GM21367 (cell line): ENCODE measurements at regions not wholly inside any gene's neighbourhood (a gene's known extent, or its start where the extent isn't known, plus 50 kb on each side); places are given as distances from the start of the nearest gene placed in this dataset.

Source experiments
- ATAC-seq: cut with Tn5 transposase; IDR thresholded peaks from one replicate; pipeline ENCODE4 v1.9.1; 2021; ENCODE audit not compliant: unreplicated experiment

DNA sequence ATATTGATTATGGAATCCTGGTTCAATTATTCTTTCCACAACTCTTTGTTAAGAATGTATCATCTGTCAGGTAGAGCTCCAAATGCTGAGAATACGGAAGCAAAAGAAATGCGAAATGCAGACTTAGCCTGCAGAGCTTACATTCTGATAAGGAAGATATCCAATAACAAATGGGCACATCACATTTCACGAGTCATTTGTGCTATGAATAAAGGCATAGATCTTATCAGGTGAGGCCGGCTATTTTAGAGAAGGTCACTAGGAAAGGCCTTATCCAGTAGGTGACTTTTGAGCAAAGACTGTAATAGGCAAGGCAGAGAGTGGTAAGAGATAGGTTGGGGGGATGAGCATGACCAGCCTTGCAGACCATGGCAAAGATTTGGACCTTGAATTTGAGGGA, 174.3 kb upstream of the SERPINE2 start:
- no peak for ATAC-seq

DNA sequence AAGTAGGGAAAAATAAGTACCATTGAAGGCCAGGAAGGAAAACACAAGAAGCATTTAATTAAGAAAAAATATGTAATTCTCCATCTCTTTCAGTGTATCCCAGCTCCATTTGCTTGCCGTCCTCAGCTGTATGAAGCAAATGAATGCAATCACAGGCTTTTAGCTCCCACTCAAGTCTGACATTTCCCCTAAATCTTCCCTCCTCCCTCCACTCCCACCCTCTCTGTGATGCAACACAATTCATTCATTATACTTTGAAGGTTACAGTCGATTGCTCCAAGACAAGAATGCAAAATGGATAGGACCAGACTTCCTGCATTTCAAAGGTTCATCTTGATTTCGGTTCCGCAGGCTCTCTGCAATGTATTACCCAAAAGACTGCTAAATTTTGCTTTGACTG, 172.7 kb upstream of the SERPINE2 start:
- ATAC-seq: no peak

DNA sequence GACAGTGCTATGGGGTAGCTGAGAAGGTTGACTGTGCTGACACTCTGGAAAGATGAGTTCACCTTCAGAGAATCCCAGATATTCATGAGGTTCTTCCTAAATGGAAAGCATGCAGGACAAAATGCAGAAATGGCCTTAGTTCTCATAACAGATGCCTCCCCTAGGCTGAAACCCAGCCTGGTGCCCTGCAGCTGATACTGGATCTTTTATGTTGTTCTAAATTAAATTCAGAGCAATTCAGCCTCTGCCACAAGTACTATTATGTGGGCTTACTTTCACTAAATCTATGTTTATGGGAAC, 172.0 kb upstream of the SERPINE2 start:
- no peak for ATAC-seq

DNA sequence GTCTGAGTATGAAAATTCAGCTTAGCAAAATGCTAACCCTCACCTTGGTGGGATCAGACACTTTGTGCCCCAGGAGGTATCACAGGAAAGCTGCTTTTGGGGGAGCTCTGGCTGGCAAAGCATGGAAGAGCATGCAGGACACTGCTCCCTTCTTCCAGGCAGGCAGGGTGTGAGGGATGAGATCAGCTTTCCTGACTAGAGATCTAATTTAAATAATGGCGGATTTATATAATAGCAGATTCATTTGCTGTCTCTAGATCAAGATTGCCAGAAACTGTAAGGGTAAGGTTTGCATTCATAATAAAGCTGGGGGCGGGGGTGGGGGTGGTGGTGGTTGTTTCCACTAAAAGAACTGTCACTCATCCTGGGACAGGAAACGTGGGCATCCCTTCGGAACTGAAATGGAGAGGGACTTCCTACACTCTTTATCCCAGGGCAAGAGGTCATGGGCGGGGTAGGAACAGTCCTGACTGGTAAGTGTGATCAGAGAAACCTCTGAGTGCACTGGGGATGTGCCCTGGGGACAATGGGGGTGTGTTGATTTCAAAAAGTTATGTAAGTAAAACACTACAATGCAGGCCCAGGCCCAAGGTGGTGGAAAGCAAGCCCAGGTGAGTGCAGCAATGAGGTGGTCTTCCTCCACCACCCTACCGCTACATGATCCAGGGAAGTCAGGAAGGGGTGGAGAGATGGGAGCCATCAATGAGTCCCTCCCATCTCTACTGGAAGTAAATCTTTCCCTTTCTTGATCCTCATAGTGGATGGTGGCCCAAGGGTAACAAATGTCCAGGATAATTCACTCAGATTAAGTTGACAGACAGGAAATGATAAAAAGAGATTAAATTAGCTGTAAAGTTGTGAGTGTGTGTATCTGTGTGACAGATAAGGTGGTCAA, 171.4 kb upstream of the SERPINE2 start:
- no peak for ATAC-seq

DNA sequence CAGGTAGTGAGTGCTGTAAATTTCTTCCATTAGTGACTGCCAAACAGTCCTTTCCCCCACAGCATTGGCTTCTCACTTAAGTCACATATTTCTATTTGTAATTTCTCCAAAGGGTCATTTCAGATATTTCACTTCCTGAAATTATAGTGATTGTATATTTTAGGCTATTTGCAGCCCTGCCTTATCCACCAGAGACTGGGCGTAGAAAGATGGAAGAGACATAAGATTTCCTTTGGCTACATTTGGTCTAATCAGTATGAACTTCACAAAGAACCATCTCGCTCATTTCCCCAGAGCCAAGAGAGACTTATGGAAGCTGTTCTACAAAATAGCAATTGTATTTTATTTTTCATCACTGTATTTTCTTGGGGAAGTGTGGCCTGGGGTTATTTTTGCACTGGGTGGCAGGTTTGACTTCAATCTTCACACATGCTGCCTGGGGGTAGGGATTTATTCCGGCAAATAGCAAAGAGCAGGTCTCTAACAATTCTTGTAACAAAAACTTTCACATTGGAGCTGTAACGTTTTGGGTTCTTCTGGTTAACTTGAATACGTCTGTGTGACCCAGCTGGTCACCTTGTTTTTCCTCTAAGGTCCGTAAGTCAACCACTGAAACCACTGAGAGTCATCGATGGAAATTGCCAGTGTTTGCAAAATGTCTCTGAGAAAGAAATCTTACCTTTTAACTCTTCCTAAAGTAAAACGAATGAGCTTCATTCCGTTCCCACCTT, 170.6 kb upstream of the SERPINE2 start:
- no peak for ATAC-seq

DNA sequence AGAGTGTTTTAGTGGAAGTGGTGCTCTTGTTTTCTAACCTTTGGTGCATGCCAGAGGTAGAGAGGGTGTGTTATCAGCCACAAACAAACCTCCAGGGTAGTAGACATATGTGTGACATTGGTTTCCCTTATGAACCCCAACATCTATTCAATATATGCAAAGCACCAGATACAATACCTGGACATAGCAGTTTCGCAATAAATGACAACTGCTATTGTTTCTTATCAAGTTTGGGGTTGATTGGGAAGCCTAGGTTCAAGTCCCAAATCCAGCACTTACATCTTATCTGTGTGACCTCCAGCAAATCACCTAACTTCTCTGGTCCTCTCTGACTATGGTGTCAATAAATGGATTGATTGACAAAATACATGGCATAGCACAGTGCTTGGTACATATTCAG, 169.4 kb upstream of the SERPINE2 start:
- ATAC-seq: no peak

DNA sequence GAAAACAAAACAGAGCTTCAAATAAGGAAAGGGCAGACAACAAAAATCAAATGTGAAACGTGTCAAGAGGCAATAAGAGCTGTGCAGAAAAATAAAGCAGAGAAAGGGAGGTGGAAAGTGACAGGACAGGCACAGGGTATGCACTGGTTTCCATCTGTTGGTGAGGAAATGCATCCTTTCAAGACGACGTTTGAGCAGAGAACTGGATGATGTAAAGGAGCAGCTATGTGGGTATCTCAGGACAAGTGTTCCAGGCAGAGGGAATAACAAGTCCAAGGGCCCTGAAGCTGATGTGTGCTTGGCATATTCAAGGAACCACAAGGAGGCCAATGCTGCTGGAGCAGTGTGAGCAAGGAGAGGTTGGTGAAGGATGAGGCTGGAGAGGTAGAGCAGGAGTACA, 168.9 kb upstream of the SERPINE2 start:
- no peak for ATAC-seq

DNA sequence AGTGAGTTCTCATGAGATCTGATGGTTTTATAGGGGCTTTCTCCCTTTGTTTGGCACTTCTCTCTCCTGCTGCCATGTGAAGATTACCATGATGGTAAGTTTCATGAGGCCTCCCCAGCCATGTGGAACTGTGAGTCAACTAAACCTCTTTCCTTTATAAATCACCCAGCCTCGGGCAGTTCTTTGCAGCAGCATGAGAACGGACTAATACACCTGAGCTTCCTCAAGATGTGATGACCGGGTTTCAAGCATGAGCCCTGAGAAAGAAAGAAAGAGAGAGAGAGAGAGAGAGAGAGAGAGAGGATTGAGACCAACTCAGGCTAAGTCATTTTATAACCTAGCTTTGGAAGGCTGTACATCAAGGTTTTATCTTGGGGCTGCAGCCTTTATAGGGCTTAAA, 167.7 kb upstream of the SERPINE2 start:
- no peak for ATAC-seq

DNA sequence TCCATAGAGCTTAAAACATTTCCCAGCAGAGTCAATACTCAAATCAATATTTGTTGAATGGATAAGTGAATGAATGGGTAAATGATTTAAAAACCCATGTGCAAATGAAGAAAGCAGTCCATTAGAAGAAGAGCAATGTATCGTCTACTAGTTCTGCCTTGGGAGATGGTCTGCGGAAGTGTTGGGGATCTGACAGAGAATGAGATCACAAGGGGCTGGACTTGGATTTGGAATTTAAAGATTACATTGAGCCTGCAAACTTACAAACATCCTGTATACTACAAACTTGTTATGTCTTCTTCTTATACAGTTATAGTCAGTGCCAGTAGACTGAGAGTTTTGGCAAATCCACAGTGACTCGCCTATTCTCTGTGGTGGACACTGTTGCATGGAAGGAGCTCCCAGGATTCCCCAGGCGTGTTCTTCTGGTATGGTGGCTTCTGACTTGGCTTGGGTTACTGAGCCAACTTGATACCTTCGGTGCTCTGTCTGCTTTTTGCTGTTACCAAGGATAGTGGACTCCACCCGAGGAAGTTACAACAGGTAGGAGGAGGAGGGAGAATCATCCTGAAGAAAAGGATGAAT, 163.3 kb upstream of the SERPINE2 start:
- no peak for ATAC-seq

DNA sequence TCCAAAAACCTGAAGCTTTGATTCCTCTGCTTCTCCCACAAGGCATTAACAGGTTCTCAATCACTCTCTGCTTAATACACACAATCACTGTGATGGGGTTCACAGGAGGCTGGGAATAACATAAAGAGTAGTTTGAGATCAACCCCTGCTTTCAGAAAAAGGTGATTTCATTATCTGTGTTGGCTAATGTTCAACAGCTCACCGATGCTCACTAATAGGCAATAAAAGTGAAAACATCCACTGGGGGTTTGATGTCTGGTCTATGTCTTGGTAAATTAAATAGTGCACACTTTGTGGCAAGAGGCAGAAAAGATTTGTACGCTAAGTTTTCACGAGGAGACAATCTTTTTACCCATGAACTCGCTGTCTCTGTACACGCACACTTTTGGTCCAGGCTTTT, 159.3 kb upstream of the SERPINE2 start:
- no peak for ATAC-seq

DNA sequence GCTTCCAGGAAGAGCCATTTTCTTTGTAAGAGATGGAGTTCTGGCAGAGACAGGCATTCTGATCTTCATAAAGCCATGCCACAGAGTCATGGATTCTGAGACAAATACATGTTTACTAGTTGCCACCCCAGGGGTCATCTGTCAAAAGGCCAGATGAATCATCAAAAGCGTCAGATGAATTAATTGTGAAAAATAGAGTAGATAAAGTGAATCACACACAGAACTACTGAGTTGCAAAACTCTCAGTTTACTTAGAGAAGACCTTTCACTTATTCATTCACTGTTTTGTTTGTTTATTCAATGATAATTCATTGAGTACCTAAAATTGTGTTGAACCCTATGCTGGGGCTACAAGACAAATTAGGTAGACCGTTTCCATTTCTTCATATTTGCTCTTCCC, 157.7 kb upstream of the SERPINE2 start:
- ATAC-seq: no peak

DNA sequence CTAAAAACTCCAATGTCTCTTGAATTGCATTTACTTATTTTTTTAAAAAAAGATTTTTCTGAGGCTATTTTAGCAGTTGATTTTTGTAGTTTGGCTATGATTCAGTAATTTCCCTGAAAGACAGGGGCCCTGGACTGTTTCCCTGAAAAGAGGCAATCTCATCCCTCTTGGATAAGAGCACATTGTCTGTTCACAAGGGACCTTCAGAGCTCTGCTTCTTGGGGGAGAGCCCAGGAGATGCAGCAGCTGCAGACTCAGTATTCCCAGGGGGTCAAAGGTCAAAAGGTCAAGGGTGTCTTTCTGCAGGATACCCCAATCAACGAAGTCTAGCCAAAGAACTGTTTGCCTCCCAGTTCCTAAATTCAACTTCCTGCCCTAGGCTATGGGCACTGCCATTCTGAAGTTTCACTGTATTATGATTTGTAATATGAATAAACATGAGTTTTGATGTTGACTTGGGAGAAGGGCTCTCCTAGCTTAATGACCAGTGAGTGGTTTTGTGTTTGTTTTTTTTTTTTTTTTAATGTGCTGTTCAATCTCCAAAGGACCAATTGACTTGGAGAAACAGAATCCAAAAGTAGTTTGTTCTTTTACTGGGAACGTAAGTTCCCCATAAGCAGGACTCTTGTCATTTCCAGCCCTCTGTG, 157.0 kb upstream of the SERPINE2 start:
- no peak for ATAC-seq

DNA sequence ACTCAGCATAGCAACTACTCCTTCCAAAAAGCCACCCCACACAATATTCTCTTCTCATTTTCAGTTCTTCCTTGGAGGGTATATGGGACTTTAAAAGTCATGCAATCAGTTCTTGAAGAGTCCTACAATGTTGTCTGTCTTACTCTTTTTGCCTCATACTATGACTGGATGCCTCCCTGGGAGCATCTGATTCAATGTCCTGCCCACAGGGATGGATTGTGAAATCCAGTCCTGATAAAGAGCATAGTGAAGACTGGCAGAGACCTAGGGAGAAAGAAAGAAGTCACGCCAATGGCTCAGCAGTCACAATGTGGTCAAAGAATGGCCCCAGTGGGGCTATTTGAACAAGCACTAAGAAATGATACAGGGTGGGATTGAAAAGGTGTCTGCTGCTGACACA, 155.1 kb upstream of the SERPINE2 start:
- no peak for ATAC-seq

DNA sequence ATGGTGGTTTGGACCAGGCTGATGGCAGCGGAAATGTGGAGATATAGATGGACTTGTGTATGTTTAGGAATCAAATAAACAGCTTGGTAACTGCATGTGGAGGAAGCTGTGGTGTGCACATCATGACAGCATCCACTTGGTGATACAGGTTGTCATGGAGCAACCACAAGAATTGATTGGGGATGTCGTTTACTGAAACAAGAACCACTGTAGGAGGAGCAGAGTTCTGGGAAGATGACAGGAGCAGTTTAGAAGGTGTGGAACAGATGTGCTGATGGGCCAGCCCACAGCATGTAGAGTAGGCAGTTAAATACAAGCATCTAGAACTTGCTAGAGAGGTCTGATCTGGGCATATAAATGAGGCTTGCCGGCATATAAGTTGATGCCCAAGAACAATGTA, 152.4 kb upstream of the SERPINE2 start:
- no peak for ATAC-seq

DNA sequence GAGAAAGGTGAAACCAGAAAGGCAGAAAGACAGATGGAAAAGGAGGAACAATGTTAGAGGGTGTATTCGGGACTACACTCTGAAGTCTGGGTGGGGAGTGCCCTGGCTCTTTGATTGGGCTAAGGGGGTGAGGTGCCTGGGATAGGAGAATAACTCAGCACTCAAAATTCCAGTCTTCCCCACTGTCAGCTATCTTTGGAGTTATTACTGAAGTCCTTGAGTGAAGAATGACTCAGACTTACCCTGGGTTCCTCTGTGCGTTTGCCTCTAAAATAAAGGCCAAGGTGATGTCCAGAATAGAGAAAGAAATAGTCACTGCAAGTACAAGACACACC, 151.8 kb upstream of the SERPINE2 start:
- no peak for ATAC-seq

DNA sequence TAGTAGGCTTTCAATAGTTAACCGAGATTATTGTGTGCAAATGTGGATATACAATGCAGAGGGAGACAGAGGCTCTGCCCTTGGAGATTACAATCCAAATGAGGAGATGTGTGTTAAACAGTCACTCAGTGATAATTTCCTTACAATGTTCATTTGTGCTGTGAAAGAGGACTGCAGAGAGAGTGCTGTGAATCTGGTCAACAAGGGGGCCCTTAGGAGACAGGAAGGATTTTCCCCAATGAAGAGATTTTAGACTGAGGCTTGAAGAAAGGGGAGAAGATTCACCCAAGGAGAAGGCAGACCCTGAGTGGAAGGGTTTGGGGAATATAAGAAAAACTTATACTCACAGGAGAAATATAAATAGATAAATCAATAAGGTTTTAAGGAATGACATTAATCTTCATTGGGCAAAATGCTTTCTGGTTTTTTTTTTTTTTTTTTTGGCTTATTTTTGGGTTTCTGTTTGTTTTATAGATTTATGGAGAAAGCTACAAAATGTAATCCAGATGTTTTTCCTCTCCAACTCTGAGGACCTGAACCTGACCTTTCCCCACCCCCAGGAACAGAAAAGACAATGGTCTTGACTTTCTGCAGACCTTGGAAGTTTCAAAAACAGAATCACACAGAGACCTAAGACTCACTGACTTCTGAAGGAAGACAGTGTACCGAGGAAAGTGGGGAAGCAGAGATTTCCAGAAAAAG, 151.3 kb upstream of the SERPINE2 start:
- ATAC-seq: no peak

DNA sequence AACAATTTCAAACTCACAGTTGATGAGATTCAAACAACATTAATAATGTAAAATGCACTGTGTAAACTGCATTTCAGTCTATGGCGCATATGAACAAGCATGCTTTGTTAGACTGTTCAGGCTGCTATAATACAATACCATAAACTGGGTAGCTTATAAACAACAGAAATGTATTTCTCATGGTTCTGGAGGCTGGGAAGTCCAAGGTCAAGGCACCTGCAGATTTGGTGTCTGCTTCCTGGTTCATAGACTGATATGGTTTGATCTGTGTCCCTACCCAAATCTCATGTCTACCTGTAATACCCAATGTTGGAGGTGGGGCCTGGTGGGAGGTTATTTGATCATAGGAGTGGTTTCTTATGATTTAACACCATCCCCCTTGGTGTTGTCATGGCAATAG, 148.1 kb upstream of the SERPINE2 start:
- ATAC-seq: no peak

DNA sequence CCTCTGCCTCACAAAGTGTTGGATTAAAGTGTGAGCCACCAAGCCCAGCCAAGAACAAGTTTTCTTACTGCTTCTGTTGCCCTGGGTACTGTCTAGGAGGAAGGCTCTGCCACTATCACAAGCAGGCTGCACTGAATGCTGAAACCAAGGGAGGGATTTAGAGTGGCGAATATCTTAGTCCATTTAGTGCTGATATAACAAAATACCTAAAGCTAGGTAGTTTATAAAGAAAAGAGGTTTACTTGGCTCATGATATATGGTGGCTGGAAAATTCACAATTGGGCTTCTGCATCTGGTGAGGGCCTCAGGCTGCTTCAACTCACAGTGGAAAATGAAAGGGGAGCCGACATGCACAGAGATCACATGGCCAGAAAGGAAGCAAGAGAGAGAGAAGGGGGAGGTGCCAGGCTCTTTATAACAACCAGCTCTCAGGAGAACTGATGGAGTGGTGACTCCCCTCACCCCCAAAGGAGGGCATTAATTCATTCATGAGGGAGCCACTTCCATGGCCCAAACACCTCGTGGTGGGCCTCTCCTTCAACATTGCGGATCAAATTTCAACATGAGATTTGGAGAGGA, 146.0 kb upstream of the SERPINE2 start:
- ATAC-seq: no peak

DNA sequence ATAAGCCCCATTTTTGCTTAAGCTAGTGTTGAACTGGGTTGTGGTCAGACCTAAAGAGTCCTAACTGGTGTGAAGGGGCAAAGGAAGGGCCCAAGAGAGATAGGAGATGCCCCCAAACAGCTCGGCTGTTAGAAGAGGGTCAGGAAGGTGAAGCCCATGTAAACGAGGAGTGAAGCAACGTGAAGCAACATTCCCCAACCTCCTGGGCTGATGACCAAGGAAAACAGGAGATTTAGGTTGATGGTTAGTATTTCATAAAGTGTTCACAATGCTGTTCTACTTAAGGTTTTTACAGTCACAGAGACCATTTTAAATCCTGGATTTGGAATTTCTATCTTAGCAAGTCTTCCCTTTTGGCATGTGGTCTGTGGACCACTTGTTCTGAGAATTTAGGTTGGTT, 144.0 kb upstream of the SERPINE2 start:
- ATAC-seq: no peak

DNA sequence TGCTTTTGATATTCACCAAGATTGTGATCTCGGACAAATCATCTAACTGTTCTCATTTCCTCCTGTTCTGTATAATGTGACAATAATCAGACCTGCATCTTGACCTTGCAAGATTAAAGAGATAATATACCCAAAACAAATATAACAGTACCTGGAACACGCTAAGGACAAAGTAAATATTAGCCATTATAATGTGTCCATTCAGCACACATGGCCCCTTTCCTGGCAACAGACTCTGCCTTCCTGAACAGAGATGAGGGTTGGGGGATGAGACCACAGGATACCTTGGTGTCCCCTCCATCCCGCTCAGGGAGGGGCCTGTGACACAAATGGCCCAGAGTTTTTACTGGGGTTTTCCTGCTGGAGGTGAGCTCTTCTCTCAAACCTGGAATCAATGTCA, 143.4 kb upstream of the SERPINE2 start:
- ATAC-seq: no peak

DNA sequence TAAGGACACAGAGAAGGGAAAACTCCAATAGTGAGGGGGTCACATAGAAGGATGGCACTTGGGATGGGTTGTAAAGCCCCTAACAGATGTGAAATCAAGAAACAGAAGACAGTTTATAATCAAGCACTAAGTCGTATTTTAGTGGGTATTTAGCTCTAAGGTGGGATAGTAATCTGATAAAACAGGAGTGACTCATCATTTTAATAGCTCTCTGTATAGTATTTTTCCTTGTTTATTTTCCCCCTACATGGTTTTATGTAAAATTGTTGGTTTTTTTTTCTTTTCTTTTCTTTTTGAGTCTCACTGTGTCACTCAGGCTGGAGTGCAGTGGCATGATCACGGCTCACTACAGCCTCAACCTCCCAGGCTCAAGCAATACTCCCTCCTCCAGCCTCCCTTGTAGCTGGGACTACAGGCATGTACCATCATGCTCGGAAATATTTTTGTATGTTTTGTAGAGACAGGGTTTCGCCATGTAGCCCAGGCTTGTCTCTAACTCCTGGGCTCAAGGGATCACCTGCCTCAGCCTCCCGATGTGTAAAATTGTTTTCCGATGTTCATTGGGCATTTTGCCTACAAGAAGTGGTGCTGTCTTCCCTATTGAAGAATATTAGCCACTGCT, 142.6 kb upstream of the SERPINE2 start:
- no peak for ATAC-seq
